Activated CD8-positive, alpha-beta memory T cell treated with anti-CD3 and anti-CD28 coated beads, Interleukin-2, amount 10 ng/mL, durations not matched to agents 7 days and 5 days (primary cell): ENCODE measurements at regions not wholly inside any gene's neighbourhood (a gene's known extent, or its start where the extent isn't known, plus 50 kb on each side); places are given as distances from the start of the nearest gene placed in this dataset.

Experiments
- ATAC-seq: fragments of 150-1000 bp; cut with Tn5 transposase; one replicate; pipeline ENCODE4 v1.10.0; 2021; ENCODE audit warnings: moderate library complexity
- CTCF ChIA-PET: fragments of 350-600 bp; sonication (Branson Sonifier 250); formaldehyde crosslinking; loops from one replicate; lab custom pipeline; 2021; ENCODE audit warnings: antibody characterized with exemption; lab: Charles Lee
- DNase-seq: peaks from one replicate; pipeline ENCODE4 v3.0.0-alpha.2; 2020
- H3K27ac Mint-ChIP-seq: one replicate; pipeline ENCODE4 v1.8.0; 2021; ENCODE audit warnings: mild to moderate bottlenecking, mixed read lengths
- H3K27me3 Mint-ChIP-seq: one replicate; pipeline ENCODE4 v1.8.0; 2021; ENCODE audit warnings: mixed read lengths
- H3K36me3 Mint-ChIP-seq: one replicate; pipeline ENCODE4 v1.8.0; 2021; ENCODE audit warnings: mild to moderate bottlenecking, mixed read lengths
- H3K4me1 Mint-ChIP-seq: one replicate; pipeline ENCODE4 v1.8.0; 2021; ENCODE audit warnings: mixed read lengths
- H3K4me3 Mint-ChIP-seq: one replicate; pipeline ENCODE4 v1.8.0; 2021; ENCODE audit warnings: mild to moderate bottlenecking, moderate library complexity, mixed read lengths
- H3K9me3 Mint-ChIP-seq: one replicate; pipeline ENCODE4 v1.8.0; 2022; ENCODE audit warnings: low read depth, mixed read lengths

DNA sequence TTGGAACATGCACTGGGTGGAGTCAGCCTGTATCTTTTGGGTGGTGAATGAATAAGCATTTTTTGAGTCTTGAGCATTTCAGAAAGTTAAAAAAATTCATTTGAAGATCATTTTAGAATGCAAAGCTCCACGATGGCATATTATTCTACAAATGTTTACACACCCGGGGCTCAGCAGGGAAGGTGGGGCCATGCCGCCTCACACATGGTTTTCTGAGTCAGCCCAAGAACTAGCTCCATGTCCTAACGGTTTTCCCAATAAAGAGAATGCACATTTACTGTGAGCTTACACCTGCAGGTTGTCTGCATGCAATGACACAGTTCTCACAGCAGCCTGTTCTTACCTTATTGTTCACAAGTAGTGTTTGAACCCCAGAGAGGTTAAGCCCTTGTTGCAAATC lies 670.3 kb downstream of the GALR1 start:
- Mint-ChIP-seq H3K27me3 (no peaks in the 10 kb centered on the region), H3K36me3 (no peaks in the 10 kb centered on the region), H3K9me3 (no peaks in the 10 kb centered on the region), H3K4me3 (no peak overlapping the region), H3K27ac (no peak overlapping the region), H3K4me1 (no peaks in the 10 kb centered on the region)
- no peak for DNase-seq
- no peak for ATAC-seq
- CTCF ChIA-PET, result no interaction called here

DNA sequence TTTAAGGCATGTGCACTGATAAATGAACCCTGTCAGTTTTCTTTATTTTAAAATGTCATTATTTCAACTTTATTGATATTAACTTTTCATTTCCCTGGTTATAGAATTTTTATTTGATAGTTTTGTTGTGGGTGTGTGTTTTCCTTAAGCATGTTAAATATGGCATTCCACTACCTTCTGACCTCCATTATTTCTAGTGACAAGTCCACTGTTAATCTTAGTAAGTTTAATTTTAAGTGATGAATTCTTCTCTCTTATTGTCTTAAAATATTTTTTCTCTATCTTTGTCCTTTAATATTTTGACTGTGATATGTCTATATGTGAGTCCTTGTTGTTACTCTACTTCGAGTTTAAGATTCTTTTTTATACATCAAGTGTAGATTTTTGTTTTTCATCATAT lies 685.7 kb downstream of the GALR1 start:
- no peaks in the 10 kb centered on the region for H3K4me1 Mint-ChIP-seq
- ATAC-seq (no peak), DNase-seq (no peak)
- H3K27me3 Mint-ChIP-seq, result no peaks in the 10 kb centered on the region
- no peak overlapping the region for H3K27ac Mint-ChIP-seq
- H3K36me3 Mint-ChIP-seq, result no peaks in the 10 kb centered on the region
- H3K4me3 Mint-ChIP-seq, result no peak overlapping the region
- H3K9me3 Mint-ChIP-seq, result peaks cover 3% of the 10 kb centered on the region
- CTCF ChIA-PET, result no interaction called here

DNA sequence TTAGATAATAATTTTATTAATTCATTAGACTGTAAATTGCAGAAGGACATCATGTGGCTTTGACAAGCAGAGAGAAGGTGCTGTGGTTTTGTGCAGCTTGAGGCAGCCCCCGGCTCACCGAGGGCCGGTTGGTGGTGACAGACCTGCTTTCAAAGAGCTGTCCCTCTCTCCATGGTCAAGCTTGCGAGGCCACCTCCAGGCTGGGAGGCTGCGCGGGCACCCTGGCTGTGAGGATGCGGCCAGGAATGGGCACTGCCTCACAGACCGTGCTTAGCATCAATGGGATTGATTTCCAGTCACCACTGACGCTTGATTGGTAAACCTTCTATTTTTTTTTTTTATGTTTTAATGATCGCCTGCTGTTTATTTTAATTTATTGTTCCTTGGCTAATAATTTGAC lies 690.9 kb downstream of the GALR1 start:
- DNase-seq (no peak), ATAC-seq (no peak)
- H3K27ac Mint-ChIP-seq, result no peak overlapping the region
- no peaks in the 10 kb centered on the region for H3K27me3 Mint-ChIP-seq
- H3K9me3 Mint-ChIP-seq, result peaks cover under 1% of the 10 kb centered on the region
- CTCF ChIA-PET, result no interaction called here
- H3K36me3 Mint-ChIP-seq, result no peaks in the 10 kb centered on the region
- no peak overlapping the region for H3K4me3 Mint-ChIP-seq
- H3K4me1 Mint-ChIP-seq, result no peaks in the 10 kb centered on the region

DNA sequence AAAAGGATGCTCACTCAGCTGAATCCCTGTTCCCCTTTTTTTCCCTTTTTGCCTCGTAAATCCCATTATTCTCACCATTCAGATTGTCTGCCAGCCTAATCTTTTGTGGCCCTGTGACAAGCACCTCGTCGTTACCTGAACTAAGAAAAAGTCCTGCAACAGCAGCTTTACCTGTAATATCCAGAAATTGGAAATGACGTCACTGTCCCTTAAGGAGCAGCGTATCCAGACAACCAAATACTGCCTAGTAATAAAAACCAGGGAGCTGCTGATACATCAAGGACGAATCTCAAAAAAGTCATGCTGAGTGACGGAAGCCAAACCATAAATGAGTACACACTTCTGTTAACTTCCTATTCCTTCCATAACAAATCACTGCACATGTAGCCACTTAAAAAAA lies 694.9 kb downstream of the GALR1 start:
- no peak for ATAC-seq
- no peaks in the 10 kb centered on the region for H3K9me3 Mint-ChIP-seq
- H3K27ac Mint-ChIP-seq, result no peak overlapping the region
- H3K4me1 Mint-ChIP-seq, result peaks cover 2% of the 10 kb centered on the region
- no peaks in the 10 kb centered on the region for H3K27me3 Mint-ChIP-seq
- H3K36me3 Mint-ChIP-seq, result no peaks in the 10 kb centered on the region
- no peak overlapping the region for H3K4me3 Mint-ChIP-seq
- DNase-seq, result no peak
- CTCF ChIA-PET, result no interaction called here

DNA sequence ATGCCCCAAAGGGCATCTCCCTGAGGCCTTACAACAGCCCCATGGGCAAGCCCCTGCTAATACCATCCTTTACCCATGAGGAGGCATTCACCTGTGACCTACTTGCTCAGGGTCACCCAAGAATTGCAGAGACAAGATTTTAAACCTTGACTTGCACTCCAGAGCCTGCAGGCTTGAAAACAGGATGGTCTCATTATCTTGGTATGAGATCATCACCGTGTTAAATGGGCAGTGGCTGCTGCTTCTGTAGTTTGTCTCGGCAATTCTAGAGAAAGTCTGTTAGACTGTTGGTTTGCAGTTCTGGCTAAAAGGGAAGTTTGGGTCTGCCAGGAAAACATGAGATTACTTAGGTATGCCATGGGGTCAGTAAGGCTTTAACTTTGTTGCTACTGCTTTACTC lies 698.9 kb downstream of the GALR1 start:
- Mint-ChIP-seq H3K27me3 (no peaks in the 10 kb centered on the region), H3K36me3 (no peaks in the 10 kb centered on the region), H3K4me1 (peaks cover 2% of the 10 kb centered on the region), H3K9me3 (peaks cover 4% of the 10 kb centered on the region), H3K4me3 (no peak overlapping the region), H3K27ac (no peak overlapping the region)
- ATAC-seq, result no peak
- CTCF ChIA-PET, result no interaction called here
- DNase-seq, result no peak

DNA sequence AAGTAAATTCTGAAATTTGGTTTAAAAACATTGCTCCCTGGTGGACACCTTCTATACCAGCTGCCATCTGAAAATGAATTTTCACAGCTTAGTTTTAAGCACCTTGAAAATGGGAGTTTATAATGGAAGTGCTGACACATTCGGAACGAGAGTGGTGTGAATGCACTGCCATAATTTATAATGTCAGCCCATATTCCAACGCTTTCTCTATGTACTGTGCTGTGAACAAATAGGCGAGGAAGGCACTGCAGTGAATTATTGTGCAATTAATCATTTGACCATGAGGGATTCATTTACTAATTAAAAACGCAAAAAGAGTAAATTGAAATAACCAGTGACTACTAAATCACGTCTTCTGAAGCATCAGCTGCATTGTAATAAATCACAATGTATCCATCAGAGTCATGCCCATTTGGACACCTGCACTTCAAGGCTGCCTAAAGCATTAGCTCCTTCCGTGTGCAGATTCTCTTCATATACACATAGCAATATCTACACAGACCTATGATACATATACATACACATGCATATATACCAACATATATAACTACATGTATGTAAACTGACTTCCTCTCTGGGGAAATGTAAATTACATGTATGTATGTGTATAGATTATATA lies 699.8 kb downstream of the GALR1 start:
- Mint-ChIP-seq H3K4me3 (no peak overlapping the region), H3K36me3 (no peaks in the 10 kb centered on the region), H3K27ac (no peak overlapping the region), H3K4me1 (peaks cover 2% of the 10 kb centered on the region), H3K9me3 (peaks cover 4% of the 10 kb centered on the region), H3K27me3 (no peaks in the 10 kb centered on the region)
- no peak for DNase-seq
- no peak for ATAC-seq
- CTCF ChIA-PET, result no interaction called here

DNA sequence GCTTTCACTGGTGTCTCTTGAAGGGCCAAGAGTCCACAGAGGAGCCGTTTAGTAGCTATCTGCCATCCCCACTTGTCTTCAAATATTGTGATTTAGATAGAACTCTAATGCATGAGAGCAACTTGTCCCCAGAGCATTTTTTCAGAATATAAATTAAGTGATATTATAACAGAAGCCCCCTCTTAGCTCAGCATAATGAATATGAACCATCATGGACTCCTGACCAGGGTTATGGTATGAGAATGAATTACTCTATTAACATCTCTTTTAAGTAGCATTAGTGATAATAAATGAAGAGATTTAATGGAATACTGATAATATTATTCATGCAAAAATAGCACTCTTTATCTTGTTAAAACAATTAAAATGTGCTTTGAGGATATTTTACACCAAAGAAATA lies 709.6 kb downstream of the GALR1 start:
- DNase-seq, result no peak
- no peaks in the 10 kb centered on the region for H3K36me3 Mint-ChIP-seq
- H3K4me3 Mint-ChIP-seq, result no peak overlapping the region
- H3K27me3 Mint-ChIP-seq, result no peaks in the 10 kb centered on the region
- peaks cover 7% of the 10 kb centered on the region for H3K9me3 Mint-ChIP-seq
- CTCF ChIA-PET, result no interaction called here
- ATAC-seq, result no peak
- no peak overlapping the region for H3K27ac Mint-ChIP-seq
- H3K4me1 Mint-ChIP-seq, result no peaks in the 10 kb centered on the region

DNA sequence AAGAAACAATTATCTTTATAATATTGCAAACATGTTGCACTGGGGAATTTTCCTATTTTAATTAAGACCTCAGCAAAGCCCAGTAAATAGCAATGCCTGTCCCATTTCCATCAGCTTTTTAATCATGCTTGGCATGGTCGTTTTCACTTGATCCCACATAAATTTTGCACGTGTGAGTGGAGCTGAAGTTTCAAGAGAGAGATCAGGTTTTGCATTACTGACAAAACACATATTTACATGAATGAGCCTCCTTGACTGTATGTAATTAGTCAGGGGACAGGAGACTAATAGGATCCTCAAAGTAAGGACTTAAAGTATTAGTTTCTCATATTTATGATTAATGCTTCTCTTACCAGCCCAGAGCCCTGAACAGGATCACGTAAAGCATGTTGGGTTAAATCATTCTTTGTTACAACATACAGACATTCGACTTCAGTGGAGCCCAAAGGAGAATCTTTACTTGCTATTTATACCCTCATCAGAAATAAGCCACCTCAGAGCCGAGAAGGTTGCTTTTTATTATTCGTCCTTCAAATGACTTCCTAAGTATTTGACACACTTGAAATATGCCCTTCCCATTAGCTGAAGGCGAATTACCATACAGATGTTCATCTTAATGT lies 711.3 kb downstream of the GALR1 start:
- peaks cover 7% of the 10 kb centered on the region for H3K9me3 Mint-ChIP-seq
- no peak overlapping the region for H3K4me3 Mint-ChIP-seq
- ATAC-seq (no peak), DNase-seq (no peak)
- H3K27me3 Mint-ChIP-seq, result no peaks in the 10 kb centered on the region
- no peak overlapping the region for H3K27ac Mint-ChIP-seq
- H3K36me3 Mint-ChIP-seq, result no peaks in the 10 kb centered on the region
- H3K4me1 Mint-ChIP-seq, result no peaks in the 10 kb centered on the region
- CTCF ChIA-PET, result no interaction called here

DNA sequence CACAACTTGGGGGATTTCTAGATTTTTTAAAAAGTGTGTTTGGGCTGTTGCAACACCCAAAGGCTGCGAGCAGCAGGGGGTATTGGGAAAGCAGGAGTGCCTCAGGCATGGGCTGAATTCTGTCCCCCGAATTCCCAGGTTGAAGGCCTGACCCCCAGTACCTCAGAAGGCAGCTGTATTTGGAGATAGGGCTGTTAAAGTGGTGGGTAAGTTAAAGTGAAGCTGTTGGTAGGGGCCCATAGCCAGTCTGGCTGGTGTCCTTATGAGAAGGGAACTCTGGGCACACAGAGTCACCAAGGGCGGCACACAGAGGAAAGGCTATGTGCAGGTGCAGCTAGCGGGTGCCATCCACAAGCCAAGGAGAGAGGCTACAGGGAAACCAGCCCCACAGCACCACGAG lies 717.4 kb downstream of the GALR1 start:
- H3K27me3 Mint-ChIP-seq, result no peaks in the 10 kb centered on the region
- no peak overlapping the region for H3K27ac Mint-ChIP-seq
- no peaks in the 10 kb centered on the region for H3K36me3 Mint-ChIP-seq
- H3K4me3 Mint-ChIP-seq, result no peak overlapping the region
- no peaks in the 10 kb centered on the region for H3K4me1 Mint-ChIP-seq
- no peaks in the 10 kb centered on the region for H3K9me3 Mint-ChIP-seq
- CTCF ChIA-PET, result no interaction called here
- DNase-seq (no peak), ATAC-seq (no peak)

DNA sequence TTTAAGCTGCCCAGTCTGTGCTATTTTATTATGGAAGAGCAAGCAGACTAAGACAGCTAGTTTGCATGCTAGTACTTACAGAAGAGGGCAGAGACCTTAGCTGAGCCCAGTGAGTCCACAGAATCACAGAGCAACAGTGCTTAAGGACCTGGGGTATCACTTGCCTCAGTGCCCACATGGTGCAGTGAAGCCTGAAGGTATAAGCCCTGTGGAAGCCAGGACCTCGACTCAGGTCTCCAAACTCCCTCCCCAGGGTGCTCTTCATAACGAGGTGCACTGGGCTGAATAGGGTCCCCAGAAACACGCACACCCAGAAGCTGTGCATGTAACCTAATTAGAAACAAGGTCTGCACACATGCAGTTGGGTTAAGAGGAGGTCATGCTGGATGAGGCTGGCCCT lies 718.1 kb downstream of the GALR1 start:
- Mint-ChIP-seq H3K36me3 (no peaks in the 10 kb centered on the region), H3K4me3 (no peak overlapping the region), H3K9me3 (no peaks in the 10 kb centered on the region), H3K4me1 (no peaks in the 10 kb centered on the region), H3K27me3 (no peaks in the 10 kb centered on the region), H3K27ac (no peak overlapping the region)
- ATAC-seq (no peak), DNase-seq (no peak)
- CTCF ChIA-PET, result no interaction called here

DNA sequence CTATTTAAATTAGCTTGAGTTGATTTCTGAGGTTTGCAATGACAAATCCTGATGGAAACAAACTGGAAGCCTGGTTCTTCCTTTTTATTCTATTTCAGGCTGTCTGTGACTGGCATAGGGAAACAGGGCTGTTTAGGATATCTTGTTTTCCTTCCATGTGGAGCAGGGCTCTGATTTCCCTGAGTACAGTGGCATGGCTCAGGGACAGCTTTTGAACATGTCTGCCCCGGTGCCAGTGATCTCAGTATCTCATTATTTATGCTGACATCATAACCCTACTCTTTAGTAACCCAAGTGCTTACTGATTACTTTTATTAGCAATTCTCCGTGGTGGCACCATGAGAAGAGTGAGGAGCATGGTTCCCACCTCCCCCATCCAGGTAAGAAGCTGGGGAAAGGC lies 720.3 kb downstream of the GALR1 start:
- Mint-ChIP-seq H3K27ac (no peak overlapping the region), H3K9me3 (peaks cover 3% of the 10 kb centered on the region), H3K36me3 (no peaks in the 10 kb centered on the region), H3K4me3 (no peak overlapping the region), H3K27me3 (no peaks in the 10 kb centered on the region), H3K4me1 (no peaks in the 10 kb centered on the region)
- ATAC-seq (no peak), DNase-seq (no peak)
- CTCF ChIA-PET, result no interaction called here

DNA sequence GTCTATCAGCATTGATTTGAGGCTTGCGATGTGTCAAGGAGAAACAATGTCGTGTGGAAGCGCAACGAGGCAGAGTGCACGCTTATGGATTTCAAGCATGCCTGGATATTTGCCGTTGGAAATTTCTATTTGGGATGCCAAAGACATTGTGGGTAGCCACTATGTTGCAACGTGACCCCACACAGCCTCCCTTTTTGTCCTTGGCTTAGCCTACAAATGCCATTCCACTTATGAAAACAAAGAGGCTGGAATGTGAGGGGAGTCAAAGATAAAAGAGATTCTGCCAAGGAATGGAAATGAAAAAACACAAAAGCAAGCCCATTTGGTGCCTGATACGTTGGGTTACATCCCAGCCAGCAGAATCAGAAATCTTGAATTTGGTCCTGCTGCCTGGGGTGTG lies 721.2 kb downstream of the GALR1 start:
- no peak for DNase-seq
- Mint-ChIP-seq H3K4me1 (no peaks in the 10 kb centered on the region), H3K36me3 (no peaks in the 10 kb centered on the region), H3K27ac (no peak overlapping the region), H3K27me3 (no peaks in the 10 kb centered on the region), H3K4me3 (no peak overlapping the region), H3K9me3 (peaks cover 5% of the 10 kb centered on the region)
- CTCF ChIA-PET, result no interaction called here
- ATAC-seq, result no peak

DNA sequence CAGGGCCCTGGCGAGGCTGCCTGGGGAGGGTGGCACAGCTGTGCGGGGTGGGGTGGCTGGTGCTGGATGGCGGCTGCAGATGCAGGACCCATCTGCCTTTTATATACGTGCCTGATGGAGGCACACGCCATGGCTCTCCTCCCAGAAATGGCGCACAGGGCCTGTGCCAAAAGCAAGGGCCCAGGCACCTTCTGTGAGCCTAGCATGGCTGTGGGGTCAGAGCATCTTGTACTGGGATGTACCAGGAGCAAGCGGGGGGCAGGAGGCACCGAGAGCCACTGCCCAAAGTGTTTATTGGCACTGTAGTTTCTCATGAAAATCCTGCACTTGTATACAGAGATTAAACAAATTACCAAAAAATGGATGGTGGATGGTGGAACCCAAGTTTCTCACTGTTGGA lies 724.1 kb downstream of the GALR1 start:
- no peaks in the 10 kb centered on the region for H3K27me3 Mint-ChIP-seq
- CTCF ChIA-PET, result no interaction called here
- no peak for ATAC-seq

DNA sequence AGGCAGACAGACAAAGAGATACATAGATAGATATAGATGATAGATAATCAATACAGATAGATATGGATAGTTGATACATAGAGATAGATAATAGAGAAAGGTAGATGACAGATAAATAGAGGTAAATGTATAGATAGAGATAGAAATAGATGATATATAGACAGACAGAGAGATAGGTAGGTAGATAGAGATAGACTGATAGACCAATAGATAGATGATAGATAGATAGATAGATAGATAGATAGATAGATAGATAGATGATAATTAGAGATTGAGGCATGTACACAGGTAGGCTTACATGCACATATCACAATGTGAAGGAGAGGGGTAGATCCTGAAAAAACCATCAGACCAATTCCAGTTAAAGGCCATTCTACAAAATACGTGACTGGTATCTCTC lies 724.7 kb downstream of the GALR1 start:
- CTCF ChIA-PET, result no interaction called here
- no peak for ATAC-seq
- peaks cover 12% of the 10 kb centered on the region for H3K9me3 Mint-ChIP-seq

More for the DNA sequence above, 724.1 kb downstream of the GALR1 start:
- H3K4me1 Mint-ChIP-seq, result no peaks in the 10 kb centered on the region
- H3K36me3 Mint-ChIP-seq, result no peaks in the 10 kb centered on the region
- peaks cover 12% of the 10 kb centered on the region for H3K9me3 Mint-ChIP-seq
- DNase-seq, result no peak
- H3K27ac Mint-ChIP-seq, result no peak overlapping the region
- no peak overlapping the region for H3K4me3 Mint-ChIP-seq

DNA sequence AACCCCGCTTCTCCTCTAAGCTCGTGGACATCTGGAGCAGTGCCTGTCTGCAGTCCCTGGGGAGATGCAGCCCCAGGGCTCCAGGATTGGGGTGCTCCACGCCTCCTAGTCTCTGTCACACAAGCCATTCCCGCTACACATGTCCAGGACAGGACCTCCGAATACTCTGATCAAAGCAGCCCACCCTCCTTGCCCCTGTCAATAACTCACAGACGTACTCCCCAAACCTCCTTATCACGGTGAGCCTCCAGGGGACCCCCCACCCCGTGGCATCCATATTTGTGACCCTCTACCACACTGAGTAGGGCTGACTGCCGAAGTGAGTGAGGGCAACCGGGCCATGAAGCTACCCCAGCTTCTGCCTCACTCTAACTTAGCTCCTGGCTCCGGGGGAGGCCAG lies 727.7 kb downstream of the GALR1 start:
- no peak for ATAC-seq
- no peak overlapping the region for H3K4me3 Mint-ChIP-seq

More for the DNA sequence above, 724.7 kb downstream of the GALR1 start:
- Mint-ChIP-seq H3K4me1 (no peaks in the 10 kb centered on the region), H3K27ac (no peak overlapping the region), H3K27me3 (no peaks in the 10 kb centered on the region), H3K36me3 (no peaks in the 10 kb centered on the region), H3K4me3 (no peak overlapping the region)
- DNase-seq, result no peak

More for the DNA sequence above, 727.7 kb downstream of the GALR1 start:
- peaks cover 12% of the 10 kb centered on the region for H3K9me3 Mint-ChIP-seq
- CTCF ChIA-PET, result no interaction called here
- no peak overlapping the region for H3K27ac Mint-ChIP-seq
- H3K27me3 Mint-ChIP-seq, result no peaks in the 10 kb centered on the region
- DNase-seq, result no peak
- H3K4me1 Mint-ChIP-seq, result no peaks in the 10 kb centered on the region
- no peaks in the 10 kb centered on the region for H3K36me3 Mint-ChIP-seq
